ENCODE measurements at regions not wholly inside any gene's neighbourhood (a gene's known extent, or its start where the extent isn't known, plus 50 kb on each side); places are given as distances from the start of the nearest gene placed in this dataset.
"Not testable (repeated sequence)": the region's sequence is repeated elsewhere in the genome, so short reads cannot be mapped to it uniquely, and the experiment has no call there.

- in situ Hi-C loops (cut with HindIII; ENCODE audit: low pct_unique_long_range_greater_than_20kb, low sequenced_read_pairs), result no loop called here
- TF ChIP-seq JUND (IDR thresholded peaks at IDR 0.05; ENCODE audit: low read depth), result no peak
- DNase-seq (ENCODE audit: low read depth in 1 of 2, low spot score in 1 of 2), result no peak
Observed at GRCh38 chr7:89797965-89798598, 356.2 kb upstream of the STEAP1 start.

- no peak for DNase-seq (ENCODE audit: low read depth in 1 of 2, low spot score in 1 of 2)
- no peak for TF ChIP-seq JUND (IDR thresholded peaks at IDR 0.05; ENCODE audit: low read depth)
- in situ Hi-C loops (cut with HindIII; ENCODE audit: low pct_unique_long_range_greater_than_20kb, low sequenced_read_pairs), result no loop called here
Observed at GRCh38 chr7:89798599-89798996, 355.7 kb upstream of the STEAP1 start.

GRCh38 chr7:89800761-89801160 lies 353.5 kb upstream of the STEAP1 start:
- no peak for DNase-seq (ENCODE audit: low read depth in 1 of 2, low spot score in 1 of 2)

GRCh38 chr7:89809291-89809690 lies 345.0 kb upstream of the STEAP1 start:
- TF ChIP-seq JUND (IDR thresholded peaks at IDR 0.05; ENCODE audit: low read depth), result no peak
- DNase-seq (ENCODE audit: low read depth in 1 of 2, low spot score in 1 of 2), result no peak

More at GRCh38 chr7:89800761-89801160, 353.5 kb upstream of the STEAP1 start:
- in situ Hi-C loops (cut with HindIII; ENCODE audit: low pct_unique_long_range_greater_than_20kb, low sequenced_read_pairs), result no loop called here
- no peak for TF ChIP-seq JUND (IDR thresholded peaks at IDR 0.05; ENCODE audit: low read depth)

GRCh38 chr7:89813081-89813480 lies 341.2 kb upstream of the STEAP1 start:
- no peak for TF ChIP-seq JUND (IDR thresholded peaks at IDR 0.05; ENCODE audit: low read depth)
- in situ Hi-C loops (cut with HindIII; ENCODE audit: low pct_unique_long_range_greater_than_20kb, low sequenced_read_pairs), result no loop called here
- no peak for DNase-seq (ENCODE audit: low read depth in 1 of 2, low spot score in 1 of 2)

More at GRCh38 chr7:89809291-89809690, 345.0 kb upstream of the STEAP1 start:
- in situ Hi-C loops (cut with HindIII; ENCODE audit: low pct_unique_long_range_greater_than_20kb, low sequenced_read_pairs), result no loop called here

- DNase-seq (ENCODE audit: low read depth in 1 of 2, low spot score in 1 of 2), result no peak
- TF ChIP-seq JUND (IDR thresholded peaks at IDR 0.05; ENCODE audit: low read depth), result no peak
- in situ Hi-C loops (cut with HindIII; ENCODE audit: low pct_unique_long_range_greater_than_20kb, low sequenced_read_pairs), result no loop called here
Observed at GRCh38 chr7:89826121-89826520, 328.1 kb upstream of the STEAP1 start.

GRCh38 chr7:89826557-89826956 lies 327.7 kb upstream of the STEAP1 start:
- TF ChIP-seq JUND (IDR thresholded peaks at IDR 0.05; ENCODE audit: low read depth), result no peak
- in situ Hi-C loops (cut with HindIII; ENCODE audit: low pct_unique_long_range_greater_than_20kb, low sequenced_read_pairs), result no loop called here
- no peak for DNase-seq (ENCODE audit: low read depth in 1 of 2, low spot score in 1 of 2)

GRCh38 chr7:89837515-89837914 lies 316.8 kb upstream of the STEAP1 start:
- TF ChIP-seq JUND (IDR thresholded peaks at IDR 0.05; ENCODE audit: low read depth), result no peak
- no peak for DNase-seq (ENCODE audit: low read depth in 1 of 2, low spot score in 1 of 2)
- in situ Hi-C loops (cut with HindIII; ENCODE audit: low pct_unique_long_range_greater_than_20kb, low sequenced_read_pairs), result no loop called here

- in situ Hi-C loops (cut with HindIII; ENCODE audit: low pct_unique_long_range_greater_than_20kb, low sequenced_read_pairs), result no loop called here
- TF ChIP-seq JUND (IDR thresholded peaks at IDR 0.05; ENCODE audit: low read depth), result no peak
- no peak for DNase-seq (ENCODE audit: low read depth in 1 of 2, low spot score in 1 of 2)
Observed at GRCh38 chr7:89839329-89839728, 314.9 kb upstream of the STEAP1 start.

- TF ChIP-seq JUND (IDR thresholded peaks at IDR 0.05; ENCODE audit: low read depth), result no peak
- in situ Hi-C loops (cut with HindIII; ENCODE audit: low pct_unique_long_range_greater_than_20kb, low sequenced_read_pairs), result no loop called here
- no peak for DNase-seq (ENCODE audit: low read depth in 1 of 2, low spot score in 1 of 2)
Observed at GRCh38 chr7:89845952-89846351, 308.3 kb upstream of the STEAP1 start.

GRCh38 chr7:89849052-89849451 lies 305.2 kb upstream of the STEAP1 start:
- in situ Hi-C loops (cut with HindIII; ENCODE audit: low pct_unique_long_range_greater_than_20kb, low sequenced_read_pairs), result no loop called here
- no peak for TF ChIP-seq JUND (IDR thresholded peaks at IDR 0.05; ENCODE audit: low read depth)
- no peak for DNase-seq (ENCODE audit: low read depth in 1 of 2, low spot score in 1 of 2)

- in situ Hi-C loops (cut with HindIII; ENCODE audit: low pct_unique_long_range_greater_than_20kb, low sequenced_read_pairs); DNase-seq (ENCODE audit: low read depth in 1 of 2, low spot score in 1 of 2): not testable (repeated sequence)
Observed at GRCh38 chr7:89857053-89857452, 297.2 kb upstream of the STEAP1 start.

- DNase-seq (ENCODE audit: low read depth in 1 of 2, low spot score in 1 of 2), result no peak
- in situ Hi-C loops (cut with HindIII; ENCODE audit: low pct_unique_long_range_greater_than_20kb, low sequenced_read_pairs), result no loop called here
- no peak for TF ChIP-seq JUND (IDR thresholded peaks at IDR 0.05; ENCODE audit: low read depth)
Observed at GRCh38 chr7:89857767-89858166, 296.5 kb upstream of the STEAP1 start.

- TF ChIP-seq JUND (IDR thresholded peaks at IDR 0.05; ENCODE audit: low read depth), result no peak
- DNase-seq (ENCODE audit: low read depth in 1 of 2, low spot score in 1 of 2), result peak in 1 of 2 experiments; percentile 25
- in situ Hi-C loops (cut with HindIII; ENCODE audit: low pct_unique_long_range_greater_than_20kb, low sequenced_read_pairs), result no loop called here
Observed at GRCh38 chr7:89887489-89887888, 266.8 kb upstream of the STEAP1 start.

All from T47D (cell line).